CD4-positive, alpha-beta T cell treated with Interleukin-21 for 1 hour (primary cell): ENCODE measurements at regions not wholly inside any gene's neighbourhood (a gene's known extent, or its start where the extent isn't known, plus 50 kb on each side); places are given as distances from the start of the nearest gene placed in this dataset.
"Not testable (repeated sequence)": the region's sequence is repeated elsewhere in the genome, so short reads cannot be mapped to it uniquely, and the experiment has no call there.

ENCODE experiments used
- DNase-seq: peaks from one replicate; pipeline ENCODE4 v3.0.0-alpha.2; 2020

DNA sequence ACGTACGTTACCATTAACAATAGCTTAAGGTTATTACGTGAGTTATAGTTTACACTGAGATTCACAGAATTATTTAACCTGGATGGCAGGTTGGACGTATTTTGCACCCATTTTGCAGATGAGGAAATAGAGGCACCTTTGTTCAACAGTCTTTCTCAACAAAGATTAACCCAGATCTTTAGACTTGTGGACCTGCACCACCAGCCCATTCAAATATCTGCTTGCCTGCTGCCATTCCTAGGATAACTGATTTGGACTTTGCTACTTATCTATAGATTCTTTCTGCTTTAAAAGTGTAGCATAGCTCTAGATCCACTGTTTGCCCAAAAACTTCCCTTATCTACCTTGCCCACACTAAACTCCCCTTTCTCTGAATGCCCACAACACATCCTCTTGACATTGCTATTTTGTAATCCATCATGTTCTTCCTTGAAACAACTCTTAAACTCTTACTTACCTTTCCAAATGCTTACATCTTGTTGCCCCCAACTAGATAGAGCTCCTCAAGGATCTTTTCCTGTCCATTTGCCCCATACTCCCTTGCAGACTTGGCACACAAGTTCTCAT lies 56.4 kb upstream of the TNFAIP3 start:
- DNase-seq, result no peak

- DNase-seq, result peak; percentile 89
Measured at GRCh38 chr6:137811121-137811915, 55.7 kb upstream of the TNFAIP3 start.

DNA sequence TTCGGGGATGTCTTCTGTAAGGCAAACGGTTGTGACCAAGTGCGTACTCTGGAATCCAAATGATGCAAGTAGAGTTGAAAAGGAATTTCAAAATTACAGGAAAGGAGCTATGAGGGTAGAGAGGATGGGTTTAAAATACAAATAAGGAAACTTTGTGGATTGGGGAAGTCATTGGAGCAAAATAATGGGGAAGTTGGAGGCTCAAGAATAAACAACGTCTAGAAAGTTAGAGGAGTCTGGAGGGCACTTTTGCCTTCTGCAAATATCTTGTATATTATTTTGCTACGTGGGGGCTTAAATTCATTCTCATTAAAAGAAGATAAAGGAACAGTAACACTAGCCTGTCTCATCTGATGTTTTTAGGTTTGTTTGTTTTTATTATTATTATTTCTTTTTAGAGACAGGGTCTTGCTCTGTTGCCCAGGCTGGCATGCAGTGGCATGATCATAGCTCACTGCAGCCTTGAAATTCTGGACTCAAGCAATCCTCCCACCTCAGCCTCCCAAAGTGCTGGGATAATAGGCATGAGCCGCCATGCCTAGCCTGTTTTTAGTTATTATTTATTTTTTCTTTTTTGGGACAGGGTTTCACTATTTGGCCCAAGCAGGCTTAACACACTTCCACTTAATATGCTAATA lies 55.0 kb upstream of the TNFAIP3 start:
- DNase-seq, result no peak

DNA sequence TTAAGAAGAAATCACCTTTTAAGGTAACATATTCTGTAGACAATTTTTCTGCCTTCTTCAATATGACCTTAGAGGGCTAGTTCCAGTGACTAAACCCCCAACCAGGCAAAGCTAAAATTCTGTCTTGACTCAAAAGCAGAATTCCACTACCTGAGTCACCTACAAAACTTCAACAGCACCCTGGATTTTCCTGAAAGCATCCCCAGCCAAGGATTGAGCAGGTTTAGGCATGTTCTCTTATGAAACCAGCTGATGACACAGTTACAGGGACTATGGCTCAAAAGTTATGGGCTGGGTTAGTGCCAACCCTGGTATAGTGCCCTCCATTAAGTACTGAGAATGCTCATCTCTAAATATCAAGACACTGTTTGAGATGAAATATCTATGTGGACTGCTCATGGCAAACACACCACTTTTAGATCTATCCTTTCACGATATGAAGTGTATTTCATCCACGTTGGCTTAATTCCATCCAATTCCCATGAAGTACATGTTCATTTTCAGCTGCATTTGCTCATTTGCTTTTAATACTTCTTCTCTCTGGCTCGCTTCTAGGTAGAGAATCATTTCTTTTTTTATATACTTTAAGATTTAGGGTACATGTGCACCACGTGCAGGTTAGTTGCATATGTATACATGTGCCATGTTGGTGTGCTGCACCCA lies 53.6 kb upstream of the TNFAIP3 start:
- DNase-seq, result no peak

DNA sequence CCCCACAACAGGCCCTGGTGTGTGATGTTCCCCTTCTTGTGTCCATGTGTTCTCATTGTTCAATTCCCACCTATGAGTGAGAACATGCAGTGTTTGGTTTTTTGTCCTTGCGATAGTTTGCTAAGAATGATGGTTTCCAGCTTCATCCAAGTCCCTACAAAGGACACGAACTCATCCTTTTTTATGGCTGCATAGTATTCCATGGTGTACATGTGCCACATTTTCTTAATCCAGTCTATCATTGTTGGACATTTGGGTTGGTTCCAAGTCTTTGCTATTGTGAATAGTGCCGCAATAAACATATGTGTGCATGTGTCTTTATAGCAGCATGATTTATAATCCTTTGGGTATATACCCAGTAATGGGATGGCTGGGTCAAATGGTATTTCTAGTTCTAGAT lies 53.0 kb upstream of the TNFAIP3 start:
- DNase-seq, result not testable (repeated sequence)

DNA sequence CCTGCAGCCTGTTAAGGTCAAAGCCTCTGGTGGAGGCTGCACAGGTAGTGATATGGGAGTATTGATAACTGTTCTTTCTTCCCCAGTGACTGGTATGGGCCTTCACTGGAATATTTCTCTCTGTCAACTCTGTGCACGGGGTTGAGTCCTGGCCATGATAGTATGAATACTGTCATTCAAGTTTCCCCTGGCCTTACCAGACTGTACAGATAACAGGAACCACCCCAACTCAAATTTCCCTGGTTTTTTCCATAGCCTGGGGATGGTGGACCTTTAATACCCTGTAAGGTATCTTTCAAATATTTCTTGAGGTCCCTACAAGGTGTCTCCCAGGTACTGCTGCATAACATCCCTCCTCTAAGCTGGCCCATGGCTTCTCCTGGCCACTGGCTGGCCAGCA lies 51.4 kb upstream of the TNFAIP3 start:
- no peak for DNase-seq

DNA sequence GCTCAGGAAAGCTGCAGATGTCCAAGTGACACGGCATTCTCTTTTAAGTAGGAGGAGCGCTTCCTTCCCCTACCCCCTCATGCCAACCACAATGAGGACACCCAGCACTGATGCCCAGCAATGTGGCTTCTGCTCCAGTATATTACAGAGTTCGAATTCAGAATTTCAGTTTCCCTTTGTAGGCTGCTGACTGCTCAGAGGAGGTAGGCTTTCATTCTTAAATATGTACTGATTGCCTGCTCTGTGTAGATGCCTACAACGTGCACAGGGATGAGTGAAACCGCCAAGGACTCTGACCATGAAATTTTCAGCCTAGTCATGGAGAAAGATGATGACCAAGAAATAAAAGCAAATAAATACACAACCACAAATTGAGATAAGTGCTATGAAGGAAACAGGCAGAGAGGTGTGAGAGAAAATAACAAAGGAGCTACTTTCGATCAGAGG lies 50.9 kb upstream of the TNFAIP3 start:
- DNase-seq, result peak; percentile 52

GRCh38 chr6:137816688-137817618 lies 50.1 kb upstream of the TNFAIP3 start:
- no peak for DNase-seq
